Osteocyte (in vitro differentiated cells): ENCODE measurements at regions not wholly inside any gene's neighbourhood (a gene's known extent, or its start where the extent isn't known, plus 50 kb on each side); places are given as distances from the start of the nearest gene placed in this dataset.

Experiments
- DNase-seq: peaks from one replicate; pipeline ENCODE4 v3.0.0; 2021; ENCODE audit warnings: mixed read lengths; ENCODE audit not compliant: unreplicated experiment; ENCODE audit errors: extremely low spot score
- H3K27ac Mint-ChIP-seq: one replicate; pipeline ENCODE4 v1.8.0; 2021; ENCODE audit warnings: mild to moderate bottlenecking, mixed read lengths; ENCODE audit not compliant: unreplicated experiment
- H3K27me3 Mint-ChIP-seq: one replicate; pipeline ENCODE4 v1.8.0; 2021; ENCODE audit warnings: mixed read lengths; ENCODE audit not compliant: unreplicated experiment
- H3K36me3 Mint-ChIP-seq: one replicate; pipeline ENCODE4 v1.8.0; 2021; ENCODE audit warnings: mixed read lengths; ENCODE audit not compliant: unreplicated experiment
- H3K4me1 Mint-ChIP-seq: one replicate; pipeline ENCODE4 v1.8.0; 2021; ENCODE audit warnings: mixed read lengths; ENCODE audit not compliant: unreplicated experiment
- H3K4me3 Mint-ChIP-seq: one replicate; pipeline ENCODE4 v1.8.0; 2021; ENCODE audit warnings: mild to moderate bottlenecking, moderate library complexity, mixed read lengths; ENCODE audit not compliant: unreplicated experiment
- H3K9me3 Mint-ChIP-seq: one replicate; pipeline ENCODE4 v1.8.0; 2021; ENCODE audit warnings: mixed read lengths; ENCODE audit not compliant: unreplicated experiment
- TF ChIP-seq, protein P1 (sequence below): fragments of 200-600 bp; sonication (generic); IDR thresholded peaks from 2 replicates; pipeline ENCODE4 v1.5.0; 2021; ENCODE audit warnings: antibody characterized with exemption, mild to moderate bottlenecking, moderate library complexity

DNA sequence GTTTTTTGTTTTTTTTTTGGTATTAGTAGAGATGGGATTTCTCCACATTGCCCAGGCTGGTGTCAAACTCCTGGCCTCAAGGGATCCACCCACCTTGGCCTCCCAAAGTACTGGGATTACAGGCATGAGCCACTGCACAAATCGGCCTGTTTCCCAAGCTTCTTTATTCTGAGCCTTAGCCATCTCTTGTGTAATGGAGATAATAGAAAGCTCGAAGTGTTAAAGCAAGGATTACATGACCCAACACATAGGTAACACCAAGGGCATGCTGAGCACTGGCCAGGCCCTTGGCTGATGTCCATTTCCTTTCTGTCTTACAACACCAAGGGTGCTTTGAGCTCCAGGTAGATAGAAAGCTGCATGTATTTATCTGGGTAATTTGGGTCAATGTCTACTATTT lies 187.8 kb upstream of the MEX3C start:
- no peak overlapping the region for H3K27ac Mint-ChIP-seq
- H3K27me3 Mint-ChIP-seq = peaks cover 35% of the 10 kb centered on the region
- TF ChIP-seq, protein P1, sequence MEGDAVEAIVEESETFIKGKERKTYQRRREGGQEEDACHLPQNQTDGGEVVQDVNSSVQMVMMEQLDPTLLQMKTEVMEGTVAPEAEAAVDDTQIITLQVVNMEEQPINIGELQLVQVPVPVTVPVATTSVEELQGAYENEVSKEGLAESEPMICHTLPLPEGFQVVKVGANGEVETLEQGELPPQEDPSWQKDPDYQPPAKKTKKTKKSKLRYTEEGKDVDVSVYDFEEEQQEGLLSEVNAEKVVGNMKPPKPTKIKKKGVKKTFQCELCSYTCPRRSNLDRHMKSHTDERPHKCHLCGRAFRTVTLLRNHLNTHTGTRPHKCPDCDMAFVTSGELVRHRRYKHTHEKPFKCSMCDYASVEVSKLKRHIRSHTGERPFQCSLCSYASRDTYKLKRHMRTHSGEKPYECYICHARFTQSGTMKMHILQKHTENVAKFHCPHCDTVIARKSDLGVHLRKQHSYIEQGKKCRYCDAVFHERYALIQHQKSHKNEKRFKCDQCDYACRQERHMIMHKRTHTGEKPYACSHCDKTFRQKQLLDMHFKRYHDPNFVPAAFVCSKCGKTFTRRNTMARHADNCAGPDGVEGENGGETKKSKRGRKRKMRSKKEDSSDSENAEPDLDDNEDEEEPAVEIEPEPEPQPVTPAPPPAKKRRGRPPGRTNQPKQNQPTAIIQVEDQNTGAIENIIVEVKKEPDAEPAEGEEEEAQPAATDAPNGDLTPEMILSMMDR = no peak
- no peaks in the 10 kb centered on the region for H3K9me3 Mint-ChIP-seq
- no peaks in the 10 kb centered on the region for H3K4me1 Mint-ChIP-seq
- DNase-seq = no peak
- H3K4me3 Mint-ChIP-seq = no peak overlapping the region
- H3K36me3 Mint-ChIP-seq = no peaks in the 10 kb centered on the region

DNA sequence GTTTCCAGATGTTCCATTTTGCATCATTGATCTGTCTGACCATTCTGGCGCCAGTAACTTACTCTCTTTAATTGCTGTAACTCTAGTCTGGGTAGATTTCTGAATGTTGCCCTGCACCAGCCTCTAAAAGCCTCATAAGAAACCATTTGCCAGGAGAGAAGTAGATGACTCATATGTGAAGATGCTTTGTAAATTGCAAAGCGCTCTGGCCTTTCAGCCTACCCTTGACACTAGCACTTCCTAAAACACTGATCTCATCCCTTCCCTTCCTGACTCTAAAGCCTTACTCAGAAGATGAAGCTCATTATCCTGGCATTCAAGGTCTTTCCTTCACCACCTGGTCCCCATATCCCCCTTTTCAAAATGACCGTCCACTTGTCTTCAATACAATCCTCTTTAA lies 193.2 kb upstream of the MEX3C start:
- TF ChIP-seq, protein P1 = no peak
- H3K36me3 Mint-ChIP-seq = no peaks in the 10 kb centered on the region
- H3K27me3 Mint-ChIP-seq = peaks cover 42% of the 10 kb centered on the region
- H3K9me3 Mint-ChIP-seq = no peaks in the 10 kb centered on the region
- DNase-seq = no peak
- no peaks in the 10 kb centered on the region for H3K4me1 Mint-ChIP-seq
- no peak overlapping the region for H3K27ac Mint-ChIP-seq
- no peak overlapping the region for H3K4me3 Mint-ChIP-seq

DNA sequence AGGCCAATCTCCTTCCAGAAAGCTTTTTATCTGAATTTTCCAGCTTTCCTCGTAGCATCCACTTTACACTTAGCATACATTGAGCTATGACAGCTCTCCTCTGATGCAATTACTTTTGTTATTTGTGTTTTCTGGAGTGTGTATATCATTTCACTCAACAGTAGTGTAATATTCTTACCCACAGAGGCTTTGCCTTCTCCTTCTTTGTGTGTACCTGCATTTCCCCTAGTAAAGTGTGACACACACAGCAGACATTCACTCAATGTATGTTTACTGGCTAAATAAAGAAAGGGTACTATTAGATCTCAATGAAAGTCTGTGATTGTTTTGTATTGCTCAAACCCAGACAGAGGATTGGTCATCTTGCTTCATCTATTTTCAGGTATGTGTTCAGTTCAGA lies 193.7 kb upstream of the MEX3C start:
- Mint-ChIP-seq H3K4me1 (no peaks in the 10 kb centered on the region), H3K36me3 (no peaks in the 10 kb centered on the region), H3K9me3 (no peaks in the 10 kb centered on the region), H3K4me3 (no peak overlapping the region), H3K27ac (no peak overlapping the region), H3K27me3 (peaks cover 43% of the 10 kb centered on the region)
- DNase-seq = no peak
- TF ChIP-seq, protein P1 = no peak

DNA sequence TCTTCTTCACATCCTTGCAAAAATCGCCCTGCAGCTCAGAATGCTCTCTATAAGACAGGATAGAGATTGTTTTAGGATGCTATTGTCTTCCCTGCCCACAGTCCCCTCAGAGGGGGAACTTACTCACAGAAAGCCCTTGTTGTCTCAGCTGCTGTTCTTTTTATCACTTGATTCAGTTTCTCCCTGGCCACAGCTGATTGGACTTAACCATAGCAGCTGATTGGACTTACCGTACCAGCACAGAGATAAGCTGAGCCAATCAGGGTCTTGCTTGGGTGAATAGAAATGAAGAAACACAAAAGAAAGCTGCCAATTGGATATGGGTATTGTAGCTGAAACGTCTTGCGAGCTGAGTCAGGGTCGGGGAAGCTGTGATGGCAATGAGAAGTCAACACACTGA lies 194.2 kb upstream of the MEX3C start:
- H3K36me3 Mint-ChIP-seq = no peaks in the 10 kb centered on the region
- no peaks in the 10 kb centered on the region for H3K9me3 Mint-ChIP-seq
- H3K27me3 Mint-ChIP-seq = peaks cover 39% of the 10 kb centered on the region
- no peaks in the 10 kb centered on the region for H3K4me1 Mint-ChIP-seq
- TF ChIP-seq, protein P1 = no peak
- no peak for DNase-seq
- H3K4me3 Mint-ChIP-seq = no peak overlapping the region
- H3K27ac Mint-ChIP-seq = no peak overlapping the region

DNA sequence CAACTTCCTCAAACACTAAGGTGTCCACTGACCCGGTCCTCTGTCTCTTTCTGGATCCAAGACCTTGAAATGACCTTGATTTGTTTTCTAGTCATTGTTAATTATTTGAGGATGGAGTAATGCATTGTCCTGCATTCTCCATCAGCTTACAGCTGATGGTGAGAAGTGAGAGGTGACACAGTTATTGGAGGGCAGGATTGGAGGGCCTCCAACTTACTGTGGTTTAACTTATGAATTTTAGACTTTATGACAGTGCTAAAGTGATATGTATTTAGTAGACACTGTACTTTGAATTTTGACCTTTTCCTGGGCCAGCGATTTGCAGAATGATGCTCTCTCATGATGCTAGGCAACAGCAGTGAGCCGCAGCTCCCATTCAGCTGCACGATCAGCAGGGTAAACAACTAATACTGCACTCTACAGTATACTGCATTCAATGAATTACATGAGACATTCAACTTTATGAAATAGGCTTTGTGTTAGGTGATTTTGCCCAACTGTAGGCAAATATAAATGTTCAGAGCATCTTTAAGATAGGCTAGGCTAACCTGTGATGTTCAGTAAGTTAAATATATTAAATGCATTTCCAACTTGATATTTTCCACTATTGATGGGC lies 200.0 kb upstream of the MEX3C start:
- no peak for DNase-seq
- Mint-ChIP-seq H3K9me3 (no peaks in the 10 kb centered on the region), H3K4me3 (no peak overlapping the region), H3K4me1 (no peaks in the 10 kb centered on the region), H3K36me3 (no peaks in the 10 kb centered on the region), H3K27me3 (peaks cover 31% of the 10 kb centered on the region), H3K27ac (no peak overlapping the region)
- TF ChIP-seq, protein P1 = no peak
